ENCODE measurements at regions not wholly inside any gene's neighbourhood (a gene's known extent, or its start where the extent isn't known, plus 50 kb on each side); places are given as distances from the start of the nearest gene placed in this dataset.
A peak's percentile ranks its signal among the peaks of the same experiment; 100 is the strongest.

- H3K4me3 ChIP-seq (ENCODE audit: low read length), result no peak overlapping the region
- DNase-seq, result no peak
- H3K36me3 ChIP-seq (ENCODE audit: control insufficient read depth, insufficient read depth, low read length), result no peaks in the 10 kb centered on the region
- no peak overlapping the region for H3K27ac ChIP-seq (ENCODE audit: low read length)
- no peaks in the 10 kb centered on the region for H3K27me3 ChIP-seq (ENCODE audit: control insufficient read depth, insufficient read depth, low read length)
- 60% methylated on average over 1 of the region's 1 CpG for WGBS (ENCODE audit: insufficient coverage)
- H3K9me3 ChIP-seq (replicated peaks; ENCODE audit: control insufficient read depth, low read depth, low read length), result no peaks in the 10 kb centered on the region
- no peaks in the 10 kb centered on the region for H3K4me1 ChIP-seq (ENCODE audit: control insufficient read depth, insufficient read depth, low read length)
Measured at GRCh38 chr3:31378231-31378630, 154.5 kb upstream of the STT3B start.

GRCh38 chr3:31379598-31379997, 153.1 kb upstream of the STT3B start:
- Histone ChIP-seq H3K27ac (ENCODE audit: low read length) (no peak overlapping the region), H3K4me1 (ENCODE audit: control insufficient read depth, insufficient read depth, low read length) (no peaks in the 10 kb centered on the region), H3K27me3 (ENCODE audit: control insufficient read depth, insufficient read depth, low read length) (no peaks in the 10 kb centered on the region), H3K4me3 (ENCODE audit: low read length) (no peak overlapping the region), H3K36me3 (ENCODE audit: control insufficient read depth, insufficient read depth, low read length) (no peaks in the 10 kb centered on the region), H3K9me3 (replicated peaks; ENCODE audit: control insufficient read depth, low read depth, low read length) (no peaks in the 10 kb centered on the region)
- DNase-seq, result no peak
- no CpG with 5 or more reads among the region's 2 CpGs for WGBS (ENCODE audit: insufficient coverage)

- DNase-seq, result no peak
- Histone ChIP-seq H3K27ac (ENCODE audit: low read length) (no peak overlapping the region), H3K4me1 (ENCODE audit: control insufficient read depth, insufficient read depth, low read length) (no peaks in the 10 kb centered on the region), H3K9me3 (replicated peaks; ENCODE audit: control insufficient read depth, low read depth, low read length) (no peaks in the 10 kb centered on the region), H3K36me3 (ENCODE audit: control insufficient read depth, insufficient read depth, low read length) (no peaks in the 10 kb centered on the region), H3K4me3 (ENCODE audit: low read length) (no peak overlapping the region), H3K27me3 (ENCODE audit: control insufficient read depth, insufficient read depth, low read length) (no peaks in the 10 kb centered on the region)
- no CpG with 5 or more reads among the region's 1 CpG for WGBS (ENCODE audit: insufficient coverage)
Measured at GRCh38 chr3:31382856-31383255, 149.9 kb upstream of the STT3B start.

DNA sequence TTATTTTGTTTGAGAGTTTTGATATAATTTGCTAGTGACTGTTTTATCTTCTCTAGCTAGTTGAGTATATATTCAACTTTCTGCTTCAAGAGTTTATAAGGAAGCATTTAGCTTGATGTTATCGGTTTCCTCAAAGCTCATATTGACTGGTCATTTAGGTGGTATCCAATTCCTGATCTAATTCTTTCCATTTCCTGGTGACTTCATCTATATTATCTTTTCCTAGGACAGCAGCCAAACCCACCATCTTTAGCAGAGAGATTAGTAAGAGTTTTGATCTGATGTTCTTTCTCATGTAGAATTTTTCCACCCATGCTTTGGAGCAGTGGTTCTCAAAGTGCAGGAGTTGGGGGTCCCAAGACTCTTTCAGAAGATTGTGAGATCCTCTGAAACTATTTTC, 148.6 kb upstream of the STT3B start:
- H3K4me3 ChIP-seq (ENCODE audit: low read length), result no peak overlapping the region
- H3K27ac ChIP-seq (ENCODE audit: low read length), result no peak overlapping the region
- no peak for DNase-seq
- WGBS (ENCODE audit: insufficient coverage), result no CpG with 5 or more reads among the region's 1 CpG
- no peaks in the 10 kb centered on the region for H3K36me3 ChIP-seq (ENCODE audit: control insufficient read depth, insufficient read depth, low read length)
- H3K9me3 ChIP-seq (replicated peaks; ENCODE audit: control insufficient read depth, low read depth, low read length), result no peaks in the 10 kb centered on the region
- H3K4me1 ChIP-seq (ENCODE audit: control insufficient read depth, insufficient read depth, low read length), result no peaks in the 10 kb centered on the region
- no peaks in the 10 kb centered on the region for H3K27me3 ChIP-seq (ENCODE audit: control insufficient read depth, insufficient read depth, low read length)

GRCh38 chr3:31389939-31390338, 142.8 kb upstream of the STT3B start:
- H3K4me1 ChIP-seq (ENCODE audit: control insufficient read depth, insufficient read depth, low read length), result peaks cover 4% of the 10 kb centered on the region
- no peaks in the 10 kb centered on the region for H3K36me3 ChIP-seq (ENCODE audit: control insufficient read depth, insufficient read depth, low read length)
- H3K27me3 ChIP-seq (ENCODE audit: control insufficient read depth, insufficient read depth, low read length), result no peaks in the 10 kb centered on the region
- peak; percentile 18 for DNase-seq
- no peaks in the 10 kb centered on the region for H3K9me3 ChIP-seq (replicated peaks; ENCODE audit: control insufficient read depth, low read depth, low read length)
- no peak overlapping the region for H3K4me3 ChIP-seq (ENCODE audit: low read length)
- WGBS (ENCODE audit: insufficient coverage), result no CpG with 5 or more reads among the region's 1 CpG
- peak overlapping the region; percentile 22 for H3K27ac ChIP-seq (ENCODE audit: low read length)

DNA sequence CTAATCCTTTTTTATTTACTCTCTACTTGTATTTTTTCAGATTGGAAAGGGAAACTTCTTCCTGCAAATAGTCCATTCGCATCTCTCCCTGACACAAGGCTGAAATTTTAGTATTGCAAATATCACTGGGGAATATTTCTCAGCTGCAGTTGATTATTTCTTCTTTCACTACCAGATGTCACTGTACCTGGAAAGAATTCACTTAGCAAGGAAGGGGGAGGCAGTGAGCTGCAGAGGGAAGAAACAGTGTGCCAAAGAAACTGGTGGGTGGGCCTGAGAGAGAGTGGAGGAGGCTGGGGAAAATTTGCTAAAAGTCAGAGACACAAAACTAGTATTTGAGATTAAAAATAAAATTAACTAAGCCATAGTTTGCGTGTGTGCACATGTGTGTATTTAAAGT, 142.3 kb upstream of the STT3B start:
- H3K9me3 ChIP-seq (replicated peaks; ENCODE audit: control insufficient read depth, low read depth, low read length), result no peaks in the 10 kb centered on the region
- H3K4me1 ChIP-seq (ENCODE audit: control insufficient read depth, insufficient read depth, low read length), result peaks cover 4% of the 10 kb centered on the region
- H3K4me3 ChIP-seq (ENCODE audit: low read length), result no peak overlapping the region
- DNase-seq, result peak; percentile 87
- peak overlapping the region; percentile 22 for H3K27ac ChIP-seq (ENCODE audit: low read length)
- no peaks in the 10 kb centered on the region for H3K27me3 ChIP-seq (ENCODE audit: control insufficient read depth, insufficient read depth, low read length)
- H3K36me3 ChIP-seq (ENCODE audit: control insufficient read depth, insufficient read depth, low read length), result no peaks in the 10 kb centered on the region
- no CpG with 5 or more reads among the region's 2 CpGs for WGBS (ENCODE audit: insufficient coverage)

- no peaks in the 10 kb centered on the region for H3K27me3 ChIP-seq (ENCODE audit: control insufficient read depth, insufficient read depth, low read length)
- 29% methylated on average over 1 of the region's 3 CpGs for WGBS (ENCODE audit: insufficient coverage)
- DNase-seq, result no peak
Measured at GRCh38 chr3:31391150-31391549, 141.6 kb upstream of the STT3B start.

GRCh38 chr3:31392568-31392967, 140.2 kb upstream of the STT3B start:
- H3K27ac ChIP-seq (ENCODE audit: low read length), result no peak overlapping the region
- no peaks in the 10 kb centered on the region for H3K27me3 ChIP-seq (ENCODE audit: control insufficient read depth, insufficient read depth, low read length)
- WGBS (ENCODE audit: insufficient coverage), result 83% methylated on average over 1 of the region's 2 CpGs
- peaks cover 4% of the 10 kb centered on the region for H3K4me1 ChIP-seq (ENCODE audit: control insufficient read depth, insufficient read depth, low read length)
- H3K4me3 ChIP-seq (ENCODE audit: low read length), result no peak overlapping the region
- H3K36me3 ChIP-seq (ENCODE audit: control insufficient read depth, insufficient read depth, low read length), result no peaks in the 10 kb centered on the region
- DNase-seq, result no peak
- H3K9me3 ChIP-seq (replicated peaks; ENCODE audit: control insufficient read depth, low read depth, low read length), result no peaks in the 10 kb centered on the region

More at GRCh38 chr3:31391150-31391549, 141.6 kb upstream of the STT3B start:
- H3K27ac ChIP-seq (ENCODE audit: low read length), result no peak overlapping the region
- H3K4me1 ChIP-seq (ENCODE audit: control insufficient read depth, insufficient read depth, low read length), result peaks cover 4% of the 10 kb centered on the region
- H3K9me3 ChIP-seq (replicated peaks; ENCODE audit: control insufficient read depth, low read depth, low read length), result no peaks in the 10 kb centered on the region
- H3K36me3 ChIP-seq (ENCODE audit: control insufficient read depth, insufficient read depth, low read length), result no peaks in the 10 kb centered on the region
- no peak overlapping the region for H3K4me3 ChIP-seq (ENCODE audit: low read length)

DNA sequence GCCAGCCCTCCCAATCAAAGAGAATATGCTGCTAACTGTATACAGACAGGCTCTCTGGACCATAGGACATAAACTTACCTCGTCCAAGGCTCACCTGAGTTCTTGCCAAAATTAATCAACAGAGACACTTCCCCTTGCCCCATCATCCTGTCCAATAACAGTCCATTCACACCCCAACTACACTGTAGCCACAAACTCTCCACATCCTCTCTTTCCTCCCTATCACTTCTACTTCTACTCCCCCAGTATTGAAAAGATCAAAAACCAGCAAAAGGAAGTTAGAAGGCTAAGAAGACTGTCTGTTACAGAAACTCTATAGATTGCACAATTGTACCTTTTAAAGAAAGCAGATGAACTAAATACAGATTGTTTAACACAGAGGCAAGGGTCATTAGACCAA, 133.5 kb upstream of the STT3B start:
- no peaks in the 10 kb centered on the region for H3K9me3 ChIP-seq (replicated peaks; ENCODE audit: control insufficient read depth, low read depth, low read length)
- WGBS (ENCODE audit: insufficient coverage), result 40% methylated on average over 1 of the region's 1 CpG

GRCh38 chr3:31402117-31402516, 130.6 kb upstream of the STT3B start:
- H3K27ac ChIP-seq (ENCODE audit: low read length), result no peak overlapping the region
- H3K27me3 ChIP-seq (ENCODE audit: control insufficient read depth, insufficient read depth, low read length), result no peaks in the 10 kb centered on the region
- H3K4me1 ChIP-seq (ENCODE audit: control insufficient read depth, insufficient read depth, low read length), result no peaks in the 10 kb centered on the region
- H3K36me3 ChIP-seq (ENCODE audit: control insufficient read depth, insufficient read depth, low read length), result no peaks in the 10 kb centered on the region
- no peak for DNase-seq
- no peak overlapping the region for H3K4me3 ChIP-seq (ENCODE audit: low read length)
- 53% methylated on average over 2 of the region's 2 CpGs for WGBS (ENCODE audit: insufficient coverage)
- H3K9me3 ChIP-seq (replicated peaks; ENCODE audit: control insufficient read depth, low read depth, low read length), result no peaks in the 10 kb centered on the region

More for the DNA sequence above, 133.5 kb upstream of the STT3B start:
- no peak for DNase-seq
- H3K27ac ChIP-seq (ENCODE audit: low read length), result no peak overlapping the region
- no peaks in the 10 kb centered on the region for H3K27me3 ChIP-seq (ENCODE audit: control insufficient read depth, insufficient read depth, low read length)
- H3K4me1 ChIP-seq (ENCODE audit: control insufficient read depth, insufficient read depth, low read length), result no peaks in the 10 kb centered on the region
- no peak overlapping the region for H3K4me3 ChIP-seq (ENCODE audit: low read length)
- no peaks in the 10 kb centered on the region for H3K36me3 ChIP-seq (ENCODE audit: control insufficient read depth, insufficient read depth, low read length)

GRCh38 chr3:31403197-31403596, 129.5 kb upstream of the STT3B start:
- Histone ChIP-seq H3K36me3 (ENCODE audit: control insufficient read depth, insufficient read depth, low read length) (no peaks in the 10 kb centered on the region), H3K27me3 (ENCODE audit: control insufficient read depth, insufficient read depth, low read length) (no peaks in the 10 kb centered on the region), H3K4me3 (ENCODE audit: low read length) (no peak overlapping the region), H3K4me1 (ENCODE audit: control insufficient read depth, insufficient read depth, low read length) (no peaks in the 10 kb centered on the region), H3K27ac (ENCODE audit: low read length) (no peak overlapping the region), H3K9me3 (replicated peaks; ENCODE audit: control insufficient read depth, low read depth, low read length) (no peaks in the 10 kb centered on the region)
- WGBS (ENCODE audit: insufficient coverage), result no CpG with 5 or more reads among the region's 3 CpGs
- DNase-seq, result no peak

Measured in muscle of leg (tissue), 3 donors.